Nephron progenitor cell (in vitro differentiated cells): ENCODE measurements at regions not wholly inside any gene's neighbourhood (a gene's known extent, or its start where the extent isn't known, plus 50 kb on each side); places are given as distances from the start of the nearest gene placed in this dataset.
"Not testable (repeated sequence)": the region's sequence is repeated elsewhere in the genome, so short reads cannot be mapped to it uniquely, and the experiment has no call there.

ENCODE experiments used
- DNase-seq: peaks from one replicate; pipeline ENCODE4 v3.0.0; 2021
- H3K27ac Mint-ChIP-seq: 2 replicates; pipeline ENCODE4 v1.8.0; 2021; ENCODE audit warnings: mild to moderate bottlenecking, moderate library complexity, mixed read lengths
- H3K27me3 Mint-ChIP-seq: 2 replicates; pipeline ENCODE4 v1.8.0; 2021; ENCODE audit warnings: mild to moderate bottlenecking, low read depth, mixed read lengths; ENCODE audit not compliant: poor library complexity
- H3K36me3 Mint-ChIP-seq: 2 replicates; pipeline ENCODE4 v1.8.0; 2021; ENCODE audit warnings: low read depth, mixed read lengths
- H3K4me1 Mint-ChIP-seq: 2 replicates; pipeline ENCODE4 v1.8.0; 2021; ENCODE audit warnings: mixed read lengths
- H3K4me3 Mint-ChIP-seq: 2 replicates; pipeline ENCODE4 v1.8.0; 2021; ENCODE audit warnings: mild to moderate bottlenecking, moderate library complexity, mixed read lengths
- H3K9me3 Mint-ChIP-seq: 2 replicates; pipeline ENCODE4 v1.8.0; 2021; ENCODE audit warnings: mild to moderate bottlenecking, moderate library complexity, mixed read lengths
- CTCF ChIP-seq: fragments of 200-600 bp; sonication (generic); IDR thresholded peaks from 2 replicates; pipeline ENCODE4 v1.5.0; 2021; ENCODE audit warnings: antibody characterized with exemption

DNA sequence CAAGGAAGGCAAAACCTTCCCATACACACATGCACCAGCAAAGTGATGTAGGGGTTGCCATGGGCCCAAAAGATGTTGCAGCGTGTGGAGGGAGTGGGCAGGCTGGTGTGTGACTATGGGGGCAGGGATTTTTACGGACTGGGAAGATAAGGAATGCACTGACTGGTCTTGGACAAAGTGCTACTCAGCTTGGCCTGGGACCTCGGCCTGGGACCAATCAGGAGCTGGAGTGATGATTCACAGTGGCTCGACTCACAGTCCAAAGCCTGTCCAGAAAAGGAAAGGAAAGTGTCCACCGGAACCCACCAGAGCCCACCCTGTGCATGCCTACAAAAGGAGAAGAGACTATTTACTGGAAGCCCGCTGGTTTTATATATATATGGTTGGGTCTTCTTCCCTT, 567.0 kb upstream of the GNPDA2 start:
- H3K9me3 Mint-ChIP-seq: peaks cover 5% of the 10 kb centered on the region
- no peak overlapping the region for H3K27ac Mint-ChIP-seq
- no peak for TF ChIP-seq CTCF
- H3K4me3 Mint-ChIP-seq: no peak overlapping the region
- DNase-seq: no peak
- H3K4me1 Mint-ChIP-seq: no peaks in the 10 kb centered on the region
- H3K27me3 Mint-ChIP-seq: peaks cover 4% of the 10 kb centered on the region
- H3K36me3 Mint-ChIP-seq: no peaks in the 10 kb centered on the region

DNA sequence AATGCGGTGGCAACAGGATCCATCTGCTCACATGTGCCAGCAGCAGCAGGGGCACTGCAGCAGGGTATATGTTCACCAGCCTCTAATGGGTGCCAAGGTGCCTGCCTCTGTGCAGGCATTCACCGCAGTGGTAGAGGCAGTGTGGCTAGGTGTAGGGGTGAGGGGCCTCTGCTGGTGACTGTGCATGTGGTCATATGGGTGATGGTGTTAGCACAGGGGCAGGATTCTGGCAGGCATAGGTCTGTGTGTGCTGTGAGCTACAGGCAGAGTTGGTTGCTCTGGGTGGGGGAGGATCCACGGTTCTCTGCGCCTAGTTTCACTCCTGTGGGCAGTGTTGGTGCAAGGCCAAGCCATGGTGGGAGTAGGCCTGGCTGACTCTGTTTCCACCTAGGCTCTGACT, 566.5 kb upstream of the GNPDA2 start:
- Mint-ChIP-seq H3K4me3 (no peak overlapping the region), H3K4me1 (no peaks in the 10 kb centered on the region), H3K9me3 (peaks cover 5% of the 10 kb centered on the region), H3K36me3 (no peaks in the 10 kb centered on the region), H3K27ac (no peak overlapping the region), H3K27me3 (peaks cover 4% of the 10 kb centered on the region)
- no peak for DNase-seq
- TF ChIP-seq CTCF: no peak

DNA sequence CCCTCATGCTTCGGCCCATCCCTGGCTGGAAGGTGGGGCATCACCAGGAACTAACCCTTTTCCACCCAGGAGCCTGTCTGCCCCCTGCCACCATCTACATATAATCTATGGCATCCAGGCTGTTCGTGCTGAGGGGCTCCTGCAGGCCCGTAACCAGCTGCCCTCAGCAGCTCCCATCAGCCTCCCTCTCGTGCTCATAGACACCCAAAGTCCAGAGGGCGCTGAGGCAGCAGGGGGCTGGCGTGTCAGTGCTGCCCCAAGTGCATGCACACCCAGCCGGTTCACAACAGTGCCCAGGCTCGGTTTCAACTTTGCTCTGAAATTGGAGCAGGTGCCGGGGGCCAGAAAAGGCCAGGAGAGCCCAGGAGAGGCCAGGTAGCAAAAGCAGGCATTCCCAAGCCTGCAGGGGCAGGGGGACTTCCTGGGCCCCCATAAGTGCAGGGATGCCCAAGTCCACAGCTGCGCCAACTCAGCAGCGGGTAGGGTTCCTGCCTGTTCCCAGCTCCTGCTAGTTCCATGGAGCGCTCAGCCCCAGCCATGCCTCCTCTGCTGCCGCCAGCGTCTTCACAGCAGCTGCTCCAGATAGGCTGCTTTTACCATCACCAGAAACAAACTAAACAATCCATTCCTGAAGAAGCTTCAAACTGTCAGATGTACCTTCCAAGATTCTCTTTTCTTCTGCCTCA, 558.2 kb upstream of the GNPDA2 start:
- peaks cover 4% of the 10 kb centered on the region for H3K27me3 Mint-ChIP-seq
- TF ChIP-seq CTCF: no peak
- H3K4me1 Mint-ChIP-seq: peaks cover 9% of the 10 kb centered on the region
- no peak for DNase-seq
- no peaks in the 10 kb centered on the region for H3K9me3 Mint-ChIP-seq
- no peak overlapping the region for H3K27ac Mint-ChIP-seq
- H3K4me3 Mint-ChIP-seq: no peak overlapping the region
- H3K36me3 Mint-ChIP-seq: no peaks in the 10 kb centered on the region

- Mint-ChIP-seq H3K27me3 (no peaks in the 10 kb centered on the region), H3K9me3 (no peaks in the 10 kb centered on the region), H3K27ac (no peak overlapping the region), H3K36me3 (no peaks in the 10 kb centered on the region), H3K4me1 (peaks cover 9% of the 10 kb centered on the region), H3K4me3 (no peak overlapping the region)
- no peak for TF ChIP-seq CTCF
- no peak for DNase-seq
Observed at GRCh38 chr4:45283352-45283751, 557.0 kb upstream of the GNPDA2 start.

DNA sequence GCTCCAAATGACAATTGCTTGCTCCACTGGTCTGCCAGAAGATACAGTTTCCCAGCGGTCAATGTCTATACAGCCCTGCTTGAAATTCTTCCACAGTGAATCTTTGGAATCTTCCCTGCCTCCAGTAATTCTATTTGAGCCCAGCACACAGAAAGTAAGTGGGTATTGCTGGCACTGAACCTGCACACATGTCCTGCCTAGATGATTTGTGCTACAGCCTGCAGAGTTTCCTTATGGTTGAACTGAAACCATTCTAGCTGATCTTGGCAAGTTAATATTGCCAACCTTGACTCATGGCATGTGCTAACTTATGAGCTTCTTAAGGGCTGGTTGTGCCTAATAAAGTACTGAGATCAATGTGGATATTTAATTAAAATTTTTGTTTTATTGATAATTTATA, 553.8 kb upstream of the GNPDA2 start:
- H3K36me3 Mint-ChIP-seq: no peaks in the 10 kb centered on the region
- no peak for DNase-seq
- peaks cover 9% of the 10 kb centered on the region for H3K4me1 Mint-ChIP-seq
- no peaks in the 10 kb centered on the region for H3K9me3 Mint-ChIP-seq
- H3K27ac Mint-ChIP-seq: no peak overlapping the region
- H3K27me3 Mint-ChIP-seq: no peaks in the 10 kb centered on the region
- H3K4me3 Mint-ChIP-seq: no peak overlapping the region
- no peak for TF ChIP-seq CTCF

DNA sequence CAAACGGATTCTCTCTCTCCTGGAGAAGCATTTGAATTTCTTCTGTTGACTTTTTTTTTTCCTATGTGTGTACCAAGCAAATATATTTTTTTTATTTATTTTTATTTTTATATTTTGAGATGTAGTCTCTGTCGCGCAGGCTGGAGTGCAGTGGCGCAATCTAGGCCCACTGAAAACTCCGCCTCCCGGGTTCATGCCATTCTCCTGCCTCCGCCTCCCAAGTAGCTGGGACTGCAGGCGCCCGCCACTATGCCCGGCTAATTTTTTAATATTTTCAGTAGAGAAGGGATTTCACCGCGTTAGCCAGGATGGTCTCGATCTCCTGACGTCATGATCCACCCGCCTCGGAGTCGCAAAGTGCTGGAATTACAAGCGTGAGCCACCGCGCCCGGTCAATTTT, 549.5 kb upstream of the GNPDA2 start:
- no peak for TF ChIP-seq CTCF
- no peak for DNase-seq
- H3K4me1 Mint-ChIP-seq: no peaks in the 10 kb centered on the region
- no peak overlapping the region for H3K4me3 Mint-ChIP-seq
- peaks cover 3% of the 10 kb centered on the region for H3K27me3 Mint-ChIP-seq
- no peak overlapping the region for H3K27ac Mint-ChIP-seq
- H3K9me3 Mint-ChIP-seq: no peaks in the 10 kb centered on the region
- no peaks in the 10 kb centered on the region for H3K36me3 Mint-ChIP-seq

DNA sequence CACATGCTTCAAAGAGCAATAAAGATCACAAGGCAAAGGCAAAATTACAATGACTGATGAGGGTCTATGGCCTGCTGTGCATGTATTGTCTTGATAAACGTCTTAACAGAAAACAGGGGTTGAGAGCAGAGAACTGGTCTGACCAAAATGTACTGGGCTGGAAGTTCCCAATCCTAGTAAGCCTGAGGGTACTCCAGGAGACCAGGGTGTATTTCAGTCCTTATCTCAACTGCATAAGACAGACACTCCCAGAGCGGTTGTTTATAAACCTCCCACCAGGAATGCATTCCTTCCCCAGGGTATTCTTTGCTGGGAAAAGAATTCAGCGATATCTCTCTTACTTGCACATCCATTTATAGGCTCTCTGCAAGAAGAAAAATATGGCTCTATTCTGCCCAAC, 521.8 kb upstream of the GNPDA2 start:
- DNase-seq, H3K9me3 Mint-ChIP-seq, H3K4me1 Mint-ChIP-seq, H3K36me3 Mint-ChIP-seq, H3K27ac Mint-ChIP-seq, H3K4me3 Mint-ChIP-seq, H3K27me3 Mint-ChIP-seq: not testable (repeated sequence)
